Activated CD4-positive, alpha-beta T cell treated with anti-CD3 and anti-CD28 coated beads, Interleukin-2, amount 50 U/mL, for 24 hours (primary cell): ENCODE measurements at regions not wholly inside any gene's neighbourhood (a gene's known extent, or its start where the extent isn't known, plus 50 kb on each side); places are given as distances from the start of the nearest gene placed in this dataset.

ENCODE experiments used
- DNase-seq, 2 donors: peaks; one replicate each; pipeline ENCODE4 v3.0.0-alpha.2; 2020; ENCODE audit warnings: low read depth in 1 of 2, low spot score in 1 of 2

GRCh38 chr1:239676522-239677273 is 290.3 kb downstream of the CHRM3 start:
- no peak for DNase-seq

- no peak for DNase-seq
Measured at GRCh38 chr1:239677362-239677761, 291.0 kb downstream of the CHRM3 start.

DNA sequence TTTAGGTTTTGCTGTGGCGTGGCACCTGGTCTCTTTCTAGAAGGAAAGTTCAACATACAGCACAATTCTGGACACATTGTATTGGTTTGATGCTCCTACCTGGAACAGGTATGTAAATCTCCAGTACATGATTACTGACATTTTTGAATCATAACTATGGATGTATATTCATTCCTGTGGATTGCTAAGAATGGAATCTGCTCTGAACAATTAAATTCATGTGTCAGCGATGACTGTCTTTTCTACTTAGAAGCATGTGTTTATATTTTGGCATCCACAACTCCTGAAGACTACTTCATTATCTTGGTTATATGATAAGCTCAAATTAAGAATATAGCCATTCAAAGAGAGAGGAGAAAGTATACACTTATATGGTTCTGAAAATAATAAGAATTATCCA is 291.8 kb downstream of the CHRM3 start:
- DNase-seq: no peak

- no peak for DNase-seq
Measured at GRCh38 chr1:239682046-239682445, 295.7 kb downstream of the CHRM3 start.

DNA sequence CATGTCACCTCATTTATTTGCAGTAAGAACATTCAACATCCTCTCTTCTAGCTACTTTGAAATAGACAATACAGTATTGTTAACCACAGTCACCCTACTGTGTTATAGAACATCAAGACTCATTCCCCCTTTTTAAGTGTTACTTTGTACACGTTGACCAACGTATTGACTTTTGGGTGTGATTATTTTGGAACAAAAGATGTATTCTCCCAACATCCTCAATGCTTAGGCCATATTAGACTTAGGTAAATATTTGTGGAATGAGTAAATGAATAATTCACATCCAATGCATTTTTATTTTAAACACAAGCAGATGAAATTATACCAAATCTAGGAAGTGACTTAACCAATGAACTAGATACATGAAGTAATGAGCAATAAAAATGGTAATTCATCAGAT is 296.6 kb downstream of the CHRM3 start:
- DNase-seq: no peak

DNA sequence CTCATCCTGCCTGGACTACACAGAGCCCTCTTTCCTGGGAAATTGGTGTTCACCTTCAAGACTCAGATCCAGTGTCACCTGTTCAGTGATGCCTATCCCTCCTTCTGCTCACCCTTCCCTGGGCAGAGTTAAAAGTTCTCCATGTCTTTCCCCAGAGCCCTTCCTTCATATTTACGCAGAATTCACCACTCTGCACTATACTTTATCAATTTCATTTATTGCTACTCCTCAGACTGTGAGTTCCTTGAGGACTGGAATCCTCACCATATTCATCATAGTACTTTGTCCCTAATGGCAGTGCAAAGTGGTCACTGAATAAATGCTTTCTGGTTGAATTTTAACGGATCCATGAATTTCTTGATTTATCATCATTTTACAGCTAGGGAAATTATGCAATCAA is 300.0 kb downstream of the CHRM3 start:
- DNase-seq: no peak

- DNase-seq: no peak
Measured at GRCh38 chr1:239696317-239696716, 309.9 kb downstream of the CHRM3 start.

GRCh38 chr1:239700667-239701066 is 314.3 kb downstream of the CHRM3 start:
- DNase-seq: no peak

- DNase-seq: no peak
Measured at GRCh38 chr1:239703075-239703474, 316.7 kb downstream of the CHRM3 start.

DNA sequence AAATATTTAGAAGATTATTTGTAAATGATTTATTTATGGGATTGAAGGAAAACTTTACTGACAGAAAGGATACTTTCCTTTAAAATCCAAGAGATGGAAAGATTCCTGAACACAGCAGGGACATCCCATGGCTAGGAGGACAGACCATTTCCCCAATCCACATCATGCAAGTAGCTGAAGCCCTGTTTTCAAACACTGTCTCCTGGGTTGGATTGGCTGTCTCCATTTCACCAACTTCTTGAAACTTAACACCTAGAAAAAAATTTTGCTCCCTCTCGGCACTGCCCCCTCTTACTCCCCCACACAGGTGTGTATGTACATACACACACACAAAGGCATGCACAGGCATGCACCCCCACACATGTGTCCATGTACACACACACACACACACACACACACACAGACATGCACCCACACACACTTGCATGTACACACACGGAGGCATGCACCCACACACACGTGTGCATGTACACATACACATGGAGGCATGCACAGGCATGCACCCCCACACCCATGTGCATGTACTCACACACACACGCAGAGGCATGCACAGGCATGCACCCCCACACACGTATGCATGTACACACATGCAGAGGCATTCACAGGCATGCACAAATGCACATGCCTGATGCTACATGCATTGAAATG is 320.0 kb downstream of the CHRM3 start:
- no peak for DNase-seq

- DNase-seq: no peak
Measured at GRCh38 chr1:239707615-239708014, 321.2 kb downstream of the CHRM3 start.

GRCh38 chr1:239708622-239709021 is 322.3 kb downstream of the CHRM3 start:
- DNase-seq: no peak

- no peak for DNase-seq
Measured at GRCh38 chr1:239711768-239712167, 325.4 kb downstream of the CHRM3 start.

DNA sequence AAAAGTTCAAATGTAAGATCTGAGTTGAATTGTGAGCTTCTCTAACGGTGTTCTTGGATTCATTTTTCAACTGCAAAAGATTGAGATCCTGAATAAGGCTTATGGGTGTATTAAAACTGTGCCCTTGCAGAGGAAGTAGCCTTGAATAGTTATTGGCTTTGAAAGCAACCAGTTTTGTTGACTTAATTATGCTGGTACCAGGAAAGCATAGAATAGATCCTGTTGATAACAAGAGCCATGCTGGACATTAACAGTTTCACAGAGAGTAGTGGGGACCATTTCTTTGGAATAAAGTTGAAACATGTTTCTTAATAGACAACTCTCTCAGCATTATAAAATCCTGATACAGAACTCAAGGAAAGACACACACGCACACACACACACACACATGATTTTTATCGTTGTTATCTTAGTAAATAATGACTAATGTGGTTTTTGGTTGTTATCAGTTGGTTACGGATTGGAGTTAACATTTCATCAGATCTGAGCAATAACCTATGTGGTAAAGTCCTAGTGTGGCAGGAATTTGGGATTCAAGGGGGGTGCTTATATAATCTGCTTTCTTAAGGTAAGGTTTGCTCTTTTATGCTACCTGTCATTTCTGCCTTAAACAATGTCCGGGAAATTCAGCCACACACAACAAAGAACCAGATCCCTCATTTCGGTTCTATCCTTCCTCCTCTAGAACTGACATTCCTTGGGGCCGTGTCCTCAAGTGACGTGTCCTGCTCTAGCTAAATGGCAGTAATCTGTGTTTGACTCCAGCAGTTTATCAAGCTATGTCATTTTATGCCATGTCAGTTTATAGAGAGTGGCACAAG is 330.9 kb downstream of the CHRM3 start:
- no peak for DNase-seq

DNA sequence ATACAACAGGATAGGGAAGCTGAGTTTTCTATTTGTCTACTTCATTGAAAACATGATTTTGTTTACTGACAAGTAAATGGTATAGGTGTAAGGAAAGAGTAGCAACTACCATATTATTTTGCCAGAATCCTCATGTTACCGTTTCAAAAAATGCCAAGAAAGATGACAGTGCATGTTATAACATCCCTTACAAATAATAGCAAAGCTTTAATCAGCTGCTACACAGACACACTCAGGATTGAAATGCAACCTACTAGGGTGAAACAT is 331.5 kb downstream of the CHRM3 start:
- DNase-seq: no peak

DNA sequence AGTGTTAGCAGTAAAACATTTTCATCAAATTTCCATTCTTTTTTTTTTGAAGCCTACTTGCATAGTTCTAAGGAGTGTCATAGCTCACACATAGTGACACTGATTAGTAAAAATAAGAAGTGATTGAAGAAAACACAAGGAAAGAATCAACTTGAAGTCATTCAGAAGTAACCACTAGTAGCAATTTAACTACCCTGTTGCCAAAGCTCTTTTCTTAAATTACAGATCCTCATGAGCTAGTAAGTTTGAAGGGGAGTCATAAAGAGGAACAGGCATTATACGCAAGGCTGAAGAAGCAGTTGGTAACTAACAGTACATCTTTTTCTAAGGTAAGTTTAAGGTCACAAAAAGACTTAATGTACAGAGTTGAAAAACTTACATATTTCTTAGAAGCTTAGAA is 332.2 kb downstream of the CHRM3 start:
- DNase-seq: no peak

- DNase-seq: peak in 1 of 2 donors; percentile 25
Measured at GRCh38 chr1:239718997-239719628, 332.7 kb downstream of the CHRM3 start.

GRCh38 chr1:239719642-239720258 is 333.4 kb downstream of the CHRM3 start:
- DNase-seq: peak in 1 of 2 donors; percentile 46

GRCh38 chr1:239722035-239722434 is 335.7 kb downstream of the CHRM3 start:
- no peak for DNase-seq

- no peak for DNase-seq
Measured at GRCh38 chr1:239723776-239724367, 337.5 kb downstream of the CHRM3 start.

GRCh38 chr1:239725371-239725770 is 339.0 kb downstream of the CHRM3 start:
- DNase-seq: no peak
